ENCODE measurements at regions not wholly inside any gene's neighbourhood (a gene's known extent, or its start where the extent isn't known, plus 50 kb on each side); places are given as distances from the start of the nearest gene placed in this dataset.
A peak's percentile ranks its signal among the peaks of the same experiment; 100 is the strongest.
"Not testable (repeated sequence)": the region's sequence is repeated elsewhere in the genome, so short reads cannot be mapped to it uniquely, and the experiment has no call there.

- ATAC-seq, result peak; percentile 43
- ChIA-PET POLR2A (interaction anchor here (1.5 to 1.7 kb wide), 2 partner anchors 9 to 77 kb away, joined by 3 to 4 read pairs; no protein-coding TSS in a partner anchor), CTCF (interaction anchor here (3.0 kb wide), 2 partner anchors 13 to 117 kb away, joined by 10 to 15 read pairs; no protein-coding TSS in a partner anchor)
- H3K36me3 Mint-ChIP-seq (ENCODE audit: low read depth), result peaks cover 8% of the 10 kb centered on the region
- peak overlapping the region; percentile 69 for H3K4me3 Mint-ChIP-seq
- intact Hi-C loops (cut with micrococcal nuclease), result no loop called here
- H3K27ac Mint-ChIP-seq, result peak overlapping the region; percentile 89
- H3K27me3 Mint-ChIP-seq, result no peaks in the 10 kb centered on the region
- peak; percentile 23 for DNase-seq
- TF ChIP-seq CTCF (IDR thresholded peaks at IDR 0.05), result no peak
- peaks cover 34% of the 10 kb centered on the region for H3K4me1 Mint-ChIP-seq (ENCODE audit: low read depth)
- peaks cover 6% of the 10 kb centered on the region for H3K9me3 Mint-ChIP-seq
Observed at GRCh38 chr10:47165168-47165710, 134.8 kb upstream of the GDF10 start.

- peaks cover 6% of the 10 kb centered on the region for H3K9me3 Mint-ChIP-seq
- H3K36me3 Mint-ChIP-seq (ENCODE audit: low read depth), result peaks cover 8% of the 10 kb centered on the region
- TF ChIP-seq CTCF (IDR thresholded peaks at IDR 0.05), result no peak
- intact Hi-C loops (cut with micrococcal nuclease), result no loop called here
- ATAC-seq (peak; percentile 78), DNase-seq (peak; percentile 59)
- no peaks in the 10 kb centered on the region for H3K27me3 Mint-ChIP-seq
- ChIA-PET POLR2A (interaction anchor here (1.3 to 1.7 kb wide), 3 partner anchors 10 to 107 kb away, joined by 3 to 4 read pairs (median 3); no protein-coding TSS in a partner anchor), CTCF (interaction anchor here (1.1 to 3.0 kb wide), 4 partner anchors 13 to 141 kb away, joined by 3 to 15 read pairs (median 7); no protein-coding TSS in a partner anchor)
- peaks cover 34% of the 10 kb centered on the region for H3K4me1 Mint-ChIP-seq (ENCODE audit: low read depth)
- H3K27ac Mint-ChIP-seq, result peak overlapping the region; percentile 89
- peak overlapping the region; percentile 69 for H3K4me3 Mint-ChIP-seq
Observed at GRCh38 chr10:47165711-47166404, 134.1 kb upstream of the GDF10 start.

- Mint-ChIP-seq H3K36me3 (ENCODE audit: low read depth) (peaks cover 8% of the 10 kb centered on the region), H3K4me3 (no peak overlapping the region), H3K9me3 (peaks cover 6% of the 10 kb centered on the region), H3K4me1 (ENCODE audit: low read depth) (peaks cover 33% of the 10 kb centered on the region), H3K27ac (peak overlapping the region; percentile 89), H3K27me3 (no peaks in the 10 kb centered on the region)
- TF ChIP-seq CTCF (IDR thresholded peaks at IDR 0.05), result no peak
- POLR2A ChIA-PET, result interaction anchor here (1.3 to 1.7 kb wide), 3 partner anchors 10 to 107 kb away, joined by 3 to 4 read pairs (median 3); no protein-coding TSS in a partner anchor
- DNase-seq (no peak), ATAC-seq (no peak)
- intact Hi-C loops (cut with micrococcal nuclease), result no loop called here
- CTCF ChIA-PET, result interaction anchor here (1.0 to 3.0 kb wide), 6 partner anchors 14 to 142 kb away, joined by 3 to 15 read pairs (median 4); no protein-coding TSS in a partner anchor
Observed at GRCh38 chr10:47166405-47166777, 133.6 kb upstream of the GDF10 start.

GRCh38 chr10:47166808-47167581 lies 133.0 kb upstream of the GDF10 start:
- H3K9me3 Mint-ChIP-seq; H3K27me3 Mint-ChIP-seq; H3K36me3 Mint-ChIP-seq (ENCODE audit: low read depth); intact Hi-C loops (cut with micrococcal nuclease); H3K4me3 Mint-ChIP-seq; ATAC-seq: not testable (repeated sequence)
- CTCF ChIA-PET, result interaction anchor here (1.0 to 3.0 kb wide), 7 partner anchors 10 to 142 kb away, joined by 3 to 15 read pairs (median 3); no protein-coding TSS in a partner anchor
- Mint-ChIP-seq H3K4me1 (ENCODE audit: low read depth) (peaks cover 31% of the 10 kb centered on the region), H3K27ac (peak overlapping the region; percentile 89)
- POLR2A ChIA-PET, result interaction anchor here (1.3 to 1.7 kb wide), 3 partner anchors 11 to 108 kb away, joined by 3 to 4 read pairs (median 3); no protein-coding TSS in a partner anchor
- peak; percentile 30 for DNase-seq

GRCh38 chr10:47167591-47167990 lies 132.4 kb upstream of the GDF10 start:
- DNase-seq (no peak), ATAC-seq (no peak)
- Mint-ChIP-seq H3K4me3 (no peak overlapping the region), H3K27ac (no peak overlapping the region), H3K27me3 (no peaks in the 10 kb centered on the region), H3K36me3 (ENCODE audit: low read depth) (peaks cover 8% of the 10 kb centered on the region), H3K9me3 (peaks cover 6% of the 10 kb centered on the region), H3K4me1 (ENCODE audit: low read depth) (peaks cover 31% of the 10 kb centered on the region)
- CTCF ChIA-PET, result interaction anchor here (1.0 to 3.0 kb wide), 4 partner anchors 10 to 119 kb away, joined by 3 to 15 read pairs (median 3); no protein-coding TSS in a partner anchor
- no peak for TF ChIP-seq CTCF (IDR thresholded peaks at IDR 0.05)
- POLR2A ChIA-PET, result no interaction called here
- intact Hi-C loops (cut with micrococcal nuclease), result no loop called here

Data from activated CD8-positive, alpha-beta T cell treated with anti-CD3 and anti-CD28 coated beads for 36 hours (primary cell).